Erythroblast (primary cell): ENCODE measurements at regions not wholly inside any gene's neighbourhood (a gene's known extent, or its start where the extent isn't known, plus 50 kb on each side); places are given as distances from the start of the nearest gene placed in this dataset.

Source experiments
- GATA1 ChIP-seq: IDR thresholded peaks from 2 replicates; pipeline ENCODE4 v1.6.1; 2011; ENCODE audit warnings: low read depth, mild to moderate bottlenecking, control low read depth, low read length, moderate library complexity
- POLR2A ChIP-seq: IDR thresholded peaks from 2 replicates; pipeline ENCODE4 v1.6.1; 2011; ENCODE audit warnings: mild to moderate bottlenecking, low read length

- TF ChIP-seq POLR2A, result no peak
- no peak for TF ChIP-seq GATA1
Measured at GRCh38 chr4:64824591-64824990, 415.3 kb upstream of the TECRL start.
